Stimulated activated CD8-positive, alpha-beta memory T cell treated with anti-CD3 and anti-CD28 coated beads, Interleukin-7, amount 100 ng/mL, for 48 hours (primary cell): ENCODE measurements at regions not wholly inside any gene's neighbourhood (a gene's known extent, or its start where the extent isn't known, plus 50 kb on each side); places are given as distances from the start of the nearest gene placed in this dataset.
"Not testable (repeated sequence)": the region's sequence is repeated elsewhere in the genome, so short reads cannot be mapped to it uniquely, and the experiment has no call there.

Experiments used
- DNase-seq, 2 donors: peaks; one replicate each; pipeline ENCODE4 v3.0.0-alpha.2; 2020; ENCODE audit warnings: low read depth in 1 of 2; ENCODE audit errors: extremely low read depth in 1 of 2

DNA sequence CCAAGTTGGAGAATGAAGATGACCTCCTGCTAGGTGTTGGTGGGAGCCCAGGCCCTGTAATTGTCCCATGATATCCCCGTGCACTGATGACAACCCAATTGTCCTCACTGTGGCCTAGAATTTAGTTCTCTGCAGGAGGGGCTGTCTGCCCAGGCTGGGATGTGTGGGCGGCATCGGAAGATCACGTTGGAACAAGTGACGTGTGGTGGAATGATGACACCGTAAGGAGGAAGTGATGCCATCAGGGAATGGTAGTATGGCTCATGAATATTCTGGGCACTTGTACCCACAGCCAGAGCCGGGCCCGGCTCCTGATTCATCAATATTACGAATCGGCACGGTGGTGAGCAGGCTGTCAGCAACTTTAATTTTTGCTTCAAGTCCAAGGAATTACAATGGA is 111.6 kb downstream of the MIAT start:
- no peak for DNase-seq

DNA sequence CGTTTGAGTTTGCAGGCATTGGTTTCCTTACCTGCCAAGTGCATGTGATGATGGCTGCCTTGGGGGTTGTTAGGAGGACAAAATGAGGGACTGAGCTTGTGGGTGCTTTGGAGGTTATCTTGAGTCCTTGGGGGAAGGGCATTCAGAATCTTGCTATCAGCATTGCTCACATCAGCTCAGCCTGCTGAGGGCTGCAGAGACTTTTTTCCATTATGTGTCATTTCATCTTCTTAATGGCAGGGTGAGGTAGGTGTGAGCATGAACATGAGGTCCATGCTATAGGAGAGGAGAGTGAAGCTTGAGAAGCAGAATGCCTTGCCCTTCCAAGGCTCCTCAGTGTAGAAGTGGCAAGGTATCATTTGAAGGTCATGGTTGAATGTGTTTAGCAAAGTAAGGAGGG is 112.3 kb downstream of the MIAT start:
- no peak for DNase-seq

DNA sequence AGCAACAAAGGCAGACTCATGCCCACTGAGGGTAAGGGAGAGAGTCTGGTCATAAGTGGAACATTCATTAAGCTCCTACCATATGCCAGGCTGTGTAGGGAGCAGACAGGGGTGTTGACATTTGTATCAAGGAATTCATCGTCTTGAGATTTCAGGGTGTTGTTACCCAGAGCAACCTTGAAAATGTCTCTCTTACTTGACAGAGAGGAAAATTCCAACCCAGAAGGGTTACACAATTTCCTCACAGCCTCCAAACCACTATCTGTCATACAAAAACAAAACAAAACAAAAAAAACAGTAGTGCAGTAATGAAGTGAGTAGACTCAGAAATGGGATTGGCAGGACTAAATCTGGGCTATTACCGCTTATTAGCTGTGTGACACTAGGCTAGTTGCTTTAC is 113.2 kb downstream of the MIAT start:
- no peak for DNase-seq

DNA sequence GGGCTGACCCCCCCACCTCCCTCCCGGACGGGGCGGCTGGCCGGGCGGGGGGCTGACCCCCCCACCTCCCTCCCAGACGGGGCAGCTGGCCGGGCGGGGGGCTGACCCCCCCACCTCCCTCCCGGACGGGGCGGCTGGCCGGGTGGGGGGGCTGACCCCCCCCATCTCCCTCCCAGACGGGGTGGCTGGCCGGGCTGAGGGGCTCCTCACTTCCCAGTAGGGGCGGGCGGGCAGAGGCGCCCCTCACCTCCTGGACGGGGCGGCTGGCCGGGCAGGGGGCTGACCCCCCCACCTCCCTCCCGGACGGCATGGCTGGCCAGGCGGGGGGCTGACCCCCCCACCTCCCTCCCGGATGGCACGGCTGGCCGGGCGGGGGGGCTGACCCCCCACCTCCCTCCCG is 115.7 kb downstream of the MIAT start:
- not testable (repeated sequence) for DNase-seq

DNA sequence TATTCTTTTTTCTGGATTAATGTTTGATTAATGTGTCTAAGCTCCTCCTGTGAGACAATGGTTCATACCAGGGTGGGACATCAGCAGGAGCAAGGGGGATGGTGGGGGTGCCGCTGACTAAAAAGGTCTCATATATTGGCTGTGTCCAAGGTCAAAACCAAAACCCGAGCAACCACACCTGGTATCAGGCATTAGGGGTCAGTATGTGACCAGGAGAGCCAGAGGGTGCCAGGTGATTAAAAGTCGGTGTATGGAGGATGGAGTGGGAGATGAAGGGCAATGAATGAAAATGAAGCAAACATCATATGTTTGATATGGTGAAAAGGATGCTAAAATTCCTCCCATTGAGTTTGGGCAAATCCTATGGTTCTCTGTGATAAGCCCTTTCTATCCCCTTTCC is 118.0 kb downstream of the MIAT start:
- DNase-seq: no peak

DNA sequence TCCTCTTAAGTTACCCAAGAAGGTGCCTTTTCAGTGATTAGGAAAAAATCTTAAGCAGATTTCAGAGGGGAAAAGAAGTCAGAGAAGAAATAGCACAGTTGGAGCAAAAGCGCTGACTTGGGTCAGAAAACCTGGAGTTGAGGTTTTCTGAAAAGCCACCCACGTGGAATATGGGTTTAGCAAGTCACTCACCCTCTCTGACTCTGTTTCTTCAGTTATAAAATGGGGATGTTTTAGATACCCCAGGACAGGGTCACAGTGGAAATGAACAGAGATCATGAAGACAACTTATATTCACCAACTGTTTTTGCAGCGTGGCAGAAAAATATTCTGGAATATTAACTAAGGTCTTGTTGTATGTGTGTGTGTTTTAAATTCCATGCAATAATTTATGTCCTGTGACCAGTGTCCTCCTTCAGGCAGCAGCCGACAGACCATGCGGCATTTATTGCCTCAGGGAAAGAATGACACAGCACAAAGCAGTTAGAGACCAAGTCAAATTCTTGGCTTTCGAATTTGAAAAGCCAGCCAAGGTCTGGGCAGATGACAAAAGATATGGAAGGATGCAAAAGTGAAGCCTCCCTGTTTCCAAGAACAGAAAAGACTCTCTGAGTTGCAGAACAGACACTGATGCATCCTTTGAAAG is 119.9 kb downstream of the MIAT start:
- DNase-seq: no peak

DNA sequence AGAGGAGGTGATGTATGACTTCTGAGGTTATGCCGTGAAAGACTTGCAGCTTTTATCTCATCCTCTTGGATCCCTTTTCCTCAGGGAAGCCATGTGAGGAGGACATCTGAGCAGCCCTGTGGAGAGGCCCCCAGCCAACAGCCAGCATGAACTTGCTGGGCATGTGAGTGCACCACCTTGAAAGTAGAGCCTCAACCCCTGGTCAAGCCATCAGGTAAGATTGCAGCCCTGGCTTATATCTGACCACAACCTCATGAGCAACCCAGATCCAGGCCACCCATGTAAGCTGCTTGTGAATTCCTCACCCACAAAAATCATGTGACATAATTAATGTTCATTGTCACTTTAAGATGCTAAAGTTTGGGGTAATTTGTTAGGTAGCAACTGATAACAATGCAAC is 121.0 kb downstream of the MIAT start:
- DNase-seq: no peak

DNA sequence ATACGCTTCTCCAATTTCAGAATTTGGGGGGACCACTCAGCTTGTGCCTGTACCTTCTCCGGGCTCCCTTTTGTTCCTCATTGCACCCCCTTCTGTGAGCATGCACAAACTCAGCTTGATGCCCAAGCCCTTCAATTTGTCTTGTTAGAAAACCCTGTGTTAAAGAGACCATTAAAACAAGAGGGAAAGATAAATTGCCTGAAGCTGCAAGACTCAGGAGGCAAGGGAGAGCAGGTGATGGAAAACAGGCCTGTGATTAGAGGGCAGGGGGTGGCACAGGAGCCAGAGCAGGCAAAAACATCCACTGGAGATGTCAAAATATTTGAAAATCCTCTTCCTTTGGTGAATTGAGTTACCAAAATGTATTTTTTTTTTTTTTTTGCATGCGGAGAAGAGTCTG is 121.7 kb downstream of the MIAT start:
- DNase-seq: no peak

DNA sequence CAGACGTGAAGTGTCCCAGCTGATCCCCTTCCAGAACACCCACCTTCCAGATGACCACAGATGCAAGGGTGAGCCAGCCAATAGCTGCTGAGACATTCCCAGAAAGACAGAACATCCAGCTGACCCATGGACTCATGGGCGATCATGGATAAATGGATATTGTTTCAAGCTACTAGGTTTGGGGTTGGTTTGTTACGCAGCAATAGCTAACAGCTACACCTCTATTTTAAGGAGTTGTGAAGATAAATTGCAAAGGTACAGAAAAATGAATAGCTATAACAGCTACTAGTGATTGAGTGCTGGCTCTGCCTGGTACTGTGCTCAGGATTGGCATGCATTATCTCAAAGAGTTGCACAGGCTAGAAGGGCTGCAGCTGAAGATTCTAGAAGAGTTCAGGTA is 122.5 kb downstream of the MIAT start:
- DNase-seq: no peak

DNA sequence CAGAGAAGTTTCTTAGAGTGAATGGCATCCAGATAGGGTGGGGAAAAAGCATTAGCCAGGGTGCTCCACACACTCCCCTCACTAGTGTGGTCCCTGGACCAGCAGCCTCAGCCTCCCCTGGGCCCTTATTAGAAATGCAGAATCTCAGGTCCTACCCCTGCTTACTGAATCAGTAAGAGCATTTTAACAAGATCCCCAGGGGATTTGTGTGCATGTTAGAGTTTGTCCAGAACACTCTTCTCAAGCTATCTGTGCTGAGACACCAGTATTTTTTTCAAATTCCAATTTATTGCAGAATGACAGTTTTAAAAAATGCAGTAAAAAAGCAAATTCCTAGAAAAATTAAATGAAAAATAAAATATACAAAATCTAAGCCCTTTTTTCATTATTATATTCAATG is 123.1 kb downstream of the MIAT start:
- DNase-seq: no peak

DNA sequence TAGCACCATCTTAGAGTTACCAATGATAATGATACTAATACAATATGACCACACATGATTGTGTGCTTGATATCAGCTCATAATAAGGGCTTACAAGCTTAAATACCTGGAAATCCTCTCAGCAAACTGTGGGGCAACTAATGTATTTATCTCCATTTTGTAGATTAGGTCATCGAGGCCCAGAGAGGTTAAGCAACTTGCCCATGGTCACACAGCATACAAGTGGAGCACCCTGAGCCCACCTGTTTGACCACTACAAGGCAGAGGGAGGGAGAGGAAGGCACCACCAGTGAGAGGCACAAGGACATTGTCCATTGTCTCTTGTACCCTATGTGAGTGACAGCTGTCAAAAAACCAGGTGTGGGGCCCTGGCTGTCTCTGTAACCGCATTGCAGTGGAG is 123.7 kb downstream of the MIAT start:
- DNase-seq: no peak

DNA sequence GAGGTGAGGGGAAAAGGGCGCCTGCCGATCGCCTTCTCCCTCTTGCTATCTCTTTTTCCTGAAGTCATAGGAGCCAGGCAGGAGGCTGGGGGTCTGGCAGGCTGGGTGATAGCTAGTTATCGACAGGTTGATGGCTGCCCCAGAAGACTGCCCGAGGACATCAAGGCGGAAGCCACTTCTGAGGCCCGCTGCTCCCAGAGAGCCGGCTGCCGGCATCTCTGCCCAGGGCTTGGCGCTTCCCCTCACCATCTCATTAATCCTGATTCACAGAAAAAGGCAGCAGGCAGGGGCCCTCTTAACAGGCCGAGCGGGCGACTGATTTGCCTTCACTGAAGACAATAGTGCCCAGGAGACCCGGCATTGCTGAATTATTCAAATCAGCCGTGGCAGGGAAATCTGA is 124.2 kb downstream of the MIAT start:
- no peak for DNase-seq

DNA sequence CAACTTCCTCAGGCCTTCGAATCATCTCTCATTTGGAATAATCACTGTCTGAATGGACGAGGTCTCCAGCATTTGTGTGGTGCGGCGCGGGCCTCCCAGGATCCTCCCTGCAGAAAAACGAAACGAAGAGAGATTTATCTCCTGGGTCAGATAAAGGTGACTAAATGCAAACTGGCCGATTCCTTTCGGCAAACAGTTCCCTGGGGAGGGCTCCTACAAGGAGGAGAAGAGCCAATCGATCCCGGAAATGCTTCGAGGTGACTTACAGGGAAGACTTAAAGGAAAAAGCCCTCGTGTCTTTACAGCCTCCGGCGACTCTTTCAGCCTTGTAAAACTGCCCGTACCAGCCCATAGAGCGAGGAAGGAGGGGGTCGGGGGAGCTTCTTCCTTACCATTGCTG is 126.5 kb downstream of the MIAT start:
- no peak for DNase-seq

DNA sequence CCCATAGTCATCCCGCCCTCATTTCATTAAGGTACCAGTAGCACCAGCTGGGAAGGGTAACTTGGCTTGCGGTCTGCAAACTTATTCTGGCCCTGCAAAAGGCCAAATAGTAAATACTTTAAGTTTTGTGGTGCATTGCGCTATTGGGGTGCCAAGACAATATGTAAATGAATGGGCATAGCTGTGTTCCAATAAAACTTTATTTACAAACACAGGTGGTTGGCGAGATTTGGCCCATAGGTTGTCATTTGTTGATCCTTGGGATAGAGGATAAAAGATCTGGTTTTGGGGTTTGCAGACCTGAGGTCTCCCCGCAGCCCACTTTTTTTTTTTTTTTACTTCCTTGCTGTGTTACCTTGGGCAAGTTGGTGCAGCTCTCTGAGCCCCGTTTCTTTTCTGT is 127.4 kb downstream of the MIAT start:
- no peak for DNase-seq

DNA sequence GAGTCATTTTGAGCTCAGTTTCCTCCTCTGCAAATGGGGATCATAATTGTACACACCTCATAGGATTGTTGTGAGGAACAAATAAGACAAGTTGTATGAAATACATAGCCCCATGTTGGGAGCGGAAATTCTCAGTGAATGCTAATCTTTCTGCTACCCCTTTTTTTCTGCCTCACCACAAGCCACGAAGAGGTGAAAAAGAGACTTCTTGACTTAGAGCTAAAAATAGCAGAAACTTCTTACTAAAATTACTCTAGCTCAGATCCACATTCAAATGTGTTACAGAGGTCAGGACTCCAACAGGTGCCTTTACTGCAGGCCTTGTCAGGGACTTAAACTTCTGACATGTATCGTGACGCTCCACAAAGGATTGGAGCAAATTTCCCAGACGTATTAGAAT is 128.5 kb downstream of the MIAT start:
- no peak for DNase-seq

DNA sequence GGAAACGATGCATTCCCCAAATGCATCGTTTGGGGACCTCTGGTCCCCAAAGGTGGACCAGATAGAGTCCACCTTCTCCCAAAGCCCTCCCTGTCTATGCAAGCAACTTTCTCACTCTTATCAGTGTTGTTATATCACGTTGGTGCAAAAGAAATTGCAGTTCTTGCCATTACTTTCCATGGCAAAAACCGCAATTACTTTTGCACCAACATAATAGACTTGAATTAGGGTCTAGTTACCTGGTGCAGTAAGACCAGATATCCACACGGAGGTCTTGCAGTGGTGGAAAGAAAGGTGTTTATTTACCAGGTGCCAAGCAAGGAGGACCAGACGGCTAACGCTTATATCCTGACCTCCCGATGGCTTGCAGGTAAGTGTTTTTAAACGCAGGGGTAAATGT is 129.0 kb downstream of the MIAT start:
- DNase-seq: no peak

DNA sequence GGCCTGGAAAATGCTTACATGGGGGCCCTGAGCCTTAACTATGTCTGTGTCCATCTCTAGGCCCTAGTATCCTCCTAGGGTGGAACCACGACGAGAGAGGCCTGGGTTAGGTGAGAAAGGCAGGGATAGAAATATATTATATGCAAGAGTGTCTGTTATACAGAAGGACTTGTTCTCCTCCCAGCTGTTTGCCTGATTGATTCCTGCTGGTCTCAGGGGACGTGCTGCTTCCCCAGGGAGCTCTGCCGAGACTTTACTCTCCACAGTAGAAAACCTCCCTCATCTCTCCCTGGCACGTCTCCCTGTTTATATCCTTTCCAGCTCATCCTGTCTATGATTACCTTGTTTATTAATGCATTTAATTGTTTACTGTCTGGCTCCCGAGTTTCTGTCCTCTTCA is 132.6 kb downstream of the MIAT start:
- DNase-seq: no peak

DNA sequence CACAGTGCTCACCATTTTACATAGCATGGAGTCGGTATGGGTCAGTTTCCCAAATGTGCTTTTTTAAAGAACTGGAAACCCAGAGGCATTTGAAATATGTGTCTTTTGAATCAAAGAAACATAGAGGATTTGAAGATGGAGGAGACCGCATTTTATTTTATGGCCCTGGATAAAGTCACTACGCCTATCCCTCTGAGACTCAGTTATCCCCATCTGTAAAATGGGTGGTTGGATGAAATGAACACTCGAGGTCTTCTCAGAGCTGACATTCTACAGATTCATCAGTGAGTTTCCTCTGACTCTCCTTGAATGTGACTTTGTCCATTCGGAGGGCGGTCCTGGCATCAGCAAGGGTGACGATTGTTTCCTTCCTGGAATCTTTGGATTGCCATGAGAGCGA is 135.1 kb downstream of the MIAT start:
- no peak for DNase-seq

DNA sequence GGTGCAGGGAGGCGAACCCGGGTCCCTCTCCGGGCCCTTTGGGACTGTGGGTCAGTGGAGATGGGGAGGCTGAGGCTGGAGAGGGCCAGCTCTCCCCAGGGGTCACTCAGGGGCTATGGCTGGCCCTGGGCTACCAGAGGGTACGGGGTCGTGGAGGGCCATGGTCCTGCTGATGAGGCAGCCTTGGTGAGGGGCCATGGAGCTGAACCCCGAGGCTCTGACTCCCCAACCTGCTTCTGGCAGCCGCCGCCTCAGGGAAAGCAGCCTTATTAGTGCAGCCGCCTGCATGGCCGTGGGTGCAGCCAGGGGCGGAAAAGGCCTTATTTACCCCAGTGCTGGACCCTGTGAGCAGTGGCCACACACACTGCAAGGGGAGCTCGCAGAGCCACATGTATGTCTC is 139.4 kb downstream of the MIAT start:
- DNase-seq: no peak

DNA sequence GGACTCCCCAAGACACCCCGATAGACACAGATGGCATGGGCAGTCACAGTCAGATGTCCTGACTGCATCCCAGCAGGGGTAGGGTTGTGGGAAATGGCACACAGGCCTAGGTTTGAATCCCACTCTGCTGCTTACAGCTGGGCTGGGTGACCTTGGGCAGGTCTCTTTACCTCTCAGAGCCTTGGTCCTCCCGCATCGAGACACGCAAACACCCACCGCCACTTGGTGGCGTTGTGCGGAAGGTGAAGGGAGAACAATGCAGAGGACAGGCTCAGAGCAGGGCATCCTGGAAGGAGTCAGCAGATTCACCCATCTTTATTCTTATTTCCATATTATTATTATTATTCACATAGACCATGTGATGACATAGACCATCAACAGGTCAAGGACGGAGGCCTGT is 140.5 kb downstream of the MIAT start:
- no peak for DNase-seq

DNA sequence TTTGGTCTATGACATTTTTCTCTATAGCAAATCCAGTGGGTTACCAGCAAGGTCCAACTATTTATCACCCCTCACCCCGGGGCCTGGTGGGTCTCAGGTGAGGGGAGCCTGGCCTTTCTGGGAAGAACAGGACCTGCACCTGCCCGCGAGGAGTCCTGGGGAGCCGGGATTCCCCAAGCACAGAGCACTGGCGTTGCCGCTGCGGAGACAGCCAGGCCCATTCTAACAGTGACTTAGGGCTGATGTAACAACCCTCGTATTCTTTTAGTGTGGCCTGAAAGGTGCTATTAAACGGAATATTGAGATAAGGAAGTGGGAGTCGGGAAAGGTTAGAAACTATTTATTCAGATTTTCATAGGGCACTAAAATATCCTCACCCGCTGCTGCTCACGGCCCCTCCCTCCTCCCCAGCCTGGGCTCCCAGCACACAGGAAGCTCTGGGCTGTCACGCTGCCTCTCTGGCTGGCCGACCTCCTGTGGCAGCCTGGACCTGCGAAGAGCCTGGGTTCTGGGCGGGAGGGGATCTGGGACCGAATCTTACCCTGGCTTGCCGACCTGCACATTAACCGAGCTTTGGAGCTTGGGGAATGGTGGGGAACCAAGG is 141.2 kb downstream of the MIAT start:
- DNase-seq: no peak

DNA sequence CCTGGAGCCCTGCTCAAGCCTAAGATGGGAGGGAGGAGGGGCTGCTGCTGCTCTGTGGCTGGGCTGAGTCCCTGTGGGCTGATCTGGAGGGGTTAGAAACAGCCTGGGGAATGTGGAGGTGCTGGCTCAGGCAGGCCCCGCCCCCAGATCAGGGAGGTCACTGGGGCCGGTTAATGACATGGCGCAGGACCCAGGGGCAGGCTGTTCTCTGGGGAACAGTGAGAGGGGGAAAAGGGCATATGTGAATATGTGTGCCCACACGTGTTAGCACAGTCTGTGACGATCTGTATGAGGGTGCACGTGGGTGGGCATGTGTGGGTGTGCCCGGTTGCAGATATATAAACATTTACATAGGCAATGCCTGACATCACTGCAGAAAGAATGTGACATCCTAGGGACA is 143.5 kb downstream of the MIAT start:
- DNase-seq: no peak

DNA sequence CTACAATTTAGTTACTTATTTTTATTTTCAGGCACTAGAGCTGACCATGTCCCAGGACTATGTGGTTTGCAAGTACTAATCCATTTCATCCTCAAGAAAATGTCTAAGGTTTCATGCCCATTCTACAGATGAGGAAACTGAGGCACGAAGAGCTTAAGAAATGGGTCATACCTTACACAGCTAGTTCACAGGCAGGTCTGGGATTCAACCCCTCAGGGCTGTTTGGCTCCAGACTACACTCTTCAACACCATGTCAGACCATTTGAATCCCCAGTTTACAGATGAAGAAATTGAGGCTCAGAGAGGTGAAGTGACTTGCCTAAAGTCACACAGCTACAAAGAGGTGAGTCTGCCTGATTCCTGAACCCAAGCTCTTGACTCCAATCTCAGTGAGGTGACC is 144.1 kb downstream of the MIAT start:
- no peak for DNase-seq
